SK-N-SH (cell line): ENCODE measurements at regions not wholly inside any gene's neighbourhood (a gene's known extent, or its start where the extent isn't known, plus 50 kb on each side); places are given as distances from the start of the nearest gene placed in this dataset.

Experiments
- CTCF ChIA-PET: fragments of 300-600, 350-600 bp; formaldehyde crosslinking; extraction: SDS; loops from one replicate; lab custom pipeline; 2021; lab: Yijun Ruan, JAX
- POLR2A ChIA-PET: fragments of 350-600 bp; sonication (Branson Sonifier 250); formaldehyde crosslinking; extraction: SDS; loops from one replicate; lab custom pipeline; 2020; ENCODE audit warnings: antibody characterized with exemption, inconsistent platforms; lab: Yijun Ruan, JAX
- DNase-seq: peaks from one replicate; pipeline ENCODE4 v3.0.0; 2012
- H2AFZ ChIP-seq: fragments of 200-600 bp; sonication (generic); 2 replicates; pipeline ENCODE4 v1.8.1; 2016; ENCODE audit warnings: antibody characterized with exemption, mild to moderate bottlenecking, low read depth
- H3F3A ChIP-seq: fragments of 200-600 bp; sonication (generic); replicated peaks from 2 replicates; pipeline ENCODE3; 2016; ENCODE audit warnings: antibody characterized with exemption, mild to moderate bottlenecking; ENCODE audit not compliant: insufficient read depth
- H3K27ac ChIP-seq, 2 experiments: fragments of 200-500 bp in 1 of 2; fragments of 200-600 bp in 1 of 2; sonication (Bioruptor generic) in 1 of 2; sonication (generic), shearing (Covaris generic) in 1 of 2; 2 replicates each; pipeline versions ENCODE4 v1.5.1 to v1.6.1; 2014 to 2016; ENCODE audit warnings: low read depth in 2 of 2, inconsistent platforms in 1 of 2, low read length in 1 of 2, mild to moderate bottlenecking in 1 of 2, mixed read lengths in 1 of 2
- H3K27me3 ChIP-seq: fragments of 200-600 bp; sonication (generic), shearing (Covaris generic); 2 replicates; pipeline ENCODE4 v1.6.1; 2016; ENCODE audit warnings: mixed run types; ENCODE audit not compliant: insufficient read depth
- H3K36me3 ChIP-seq, 2 experiments: fragments of 200-500 bp in 1 of 2; fragments of 200-600 bp in 1 of 2; sonication (Bioruptor generic) in 1 of 2; sonication (generic) in 1 of 2; replicated peaks in 1 of 2; 2 replicates each; pipeline versions ENCODE3 to v1.5.1; 2014 to 2016; ENCODE audit warnings: low read length in 1 of 2, mild to moderate bottlenecking in 1 of 2; ENCODE audit not compliant: insufficient read depth in 2 of 2, control insufficient read depth in 1 of 2
- H3K4me1 ChIP-seq, 2 experiments: fragments of 200-500 bp in 1 of 2; fragments of 200-600 bp in 1 of 2; sonication (Bioruptor generic) in 1 of 2; sonication (generic), shearing (Covaris generic) in 1 of 2; 2 replicates each; pipeline versions ENCODE4 v1.5.1 to v1.6.1; 2014 to 2016; ENCODE audit warnings: low read depth in 1 of 2, low read length in 1 of 2, mixed run types in 1 of 2; ENCODE audit not compliant: insufficient read depth in 2 of 2, control insufficient read depth in 1 of 2
- H3K4me2 ChIP-seq: fragments of 200-600 bp; sonication (generic), shearing (Covaris generic); 2 replicates; pipeline ENCODE4 v1.6.1; 2017; ENCODE audit warnings: mixed run types
- H3K4me3 ChIP-seq, 2 experiments: fragments of 200-500 bp in 1 of 2; fragments of 200-600 bp in 1 of 2; sonication (Bioruptor generic) in 1 of 2; sonication (generic), shearing (Covaris generic) in 1 of 2; 2 replicates each; pipeline versions ENCODE4 v1.5.1 to v1.8.1; 2014 to 2016; ENCODE audit warnings: low read depth in 2 of 2, inconsistent platforms in 1 of 2, low read length in 1 of 2, mild to moderate bottlenecking in 1 of 2, mixed read lengths in 1 of 2, moderate library complexity in 1 of 2
- H3K79me2 ChIP-seq: fragments of 200-600 bp; sonication (generic); 2 replicates; pipeline ENCODE4 v1.8.1; 2017; ENCODE audit warnings: mild to moderate bottlenecking; ENCODE audit not compliant: insufficient read depth
- H3K9ac ChIP-seq: fragments of 200-600 bp; sonication (generic); 2 replicates; pipeline ENCODE4 v1.6.1; 2017; ENCODE audit warnings: mixed run types
- H3K9me2 ChIP-seq: fragments of 200-600 bp; sonication (generic); 2 replicates; pipeline ENCODE4 v1.6.1; 2017; ENCODE audit warnings: mixed run types
- H3K9me3 ChIP-seq: fragments of 200-600 bp; sonication (generic); 2 replicates; pipeline ENCODE4 v1.6.1; 2017; ENCODE audit warnings: mixed run types, mild to moderate bottlenecking, moderate library complexity
- H4K20me1 ChIP-seq: fragments of 200-600 bp; sonication (generic); 2 replicates; pipeline ENCODE4 v1.6.1; 2017; ENCODE audit warnings: mild to moderate bottlenecking, mixed run types; ENCODE audit not compliant: insufficient read depth
- ELF1 ChIP-seq: IDR thresholded peaks from 2 replicates; pipeline ENCODE4 v1.4.0; 2012
- EP300 ChIP-seq, 2 experiments: IDR thresholded peaks; 2 replicates each; pipeline versions ENCODE4 v1.4.0 to v1.6.1; 2012; ENCODE audit warnings: borderline replicate concordance in 1 of 2, low read depth in 1 of 2, low read length in 1 of 2
- EZH2phosphoT487 ChIP-seq: fragments of 200-600 bp; sonication (generic); IDR thresholded peaks from 2 replicates; pipeline ENCODE4 v1.6.1; 2017; ENCODE audit warnings: low read depth, mixed run types, mild to moderate bottlenecking, antibody characterized with exemption, moderate library complexity, borderline replicate concordance
- GABPA ChIP-seq: IDR thresholded peaks from 2 replicates; pipeline ENCODE4 v1.4.0; 2012; ENCODE audit warnings: low read depth, mild to moderate bottlenecking
- JUND ChIP-seq: IDR thresholded peaks from 2 replicates; pipeline ENCODE4 v1.4.0; 2012
- MXI1 ChIP-seq: IDR thresholded peaks from 2 replicates; pipeline ENCODE4 v1.6.1; 2012; ENCODE audit warnings: mild to moderate bottlenecking, low read depth, low read length, improper control_type of control experiment
- NFIC ChIP-seq: IDR thresholded peaks from 2 replicates; pipeline ENCODE4 v1.4.0; 2012; ENCODE audit warnings: borderline replicate concordance
- PBX3 ChIP-seq: IDR thresholded peaks from 2 replicates; pipeline ENCODE4; 2012
- REST ChIP-seq: IDR thresholded peaks from 2 replicates; pipeline ENCODE4 v1.6.1; 2012; ENCODE audit warnings: mild to moderate bottlenecking, low read depth, low read length, moderate library complexity
- RFX5 ChIP-seq: IDR thresholded peaks from 2 replicates; pipeline ENCODE4 v1.6.1; 2012; ENCODE audit warnings: mild to moderate bottlenecking, improper control_type of control experiment, low read length
- RXRA ChIP-seq: IDR thresholded peaks from 2 replicates; pipeline ENCODE4 v1.4.0; 2012; ENCODE audit warnings: low read depth, mild to moderate bottlenecking, borderline replicate concordance
- SIN3A ChIP-seq: IDR thresholded peaks from 2 replicates; pipeline ENCODE4 v1.6.1; 2012; ENCODE audit warnings: low read depth, mild to moderate bottlenecking, low read length, moderate library complexity, borderline replicate concordance
- SMC3 ChIP-seq: IDR thresholded peaks from 2 replicates; pipeline ENCODE4 v1.6.1; 2012; ENCODE audit warnings: low read depth, low read length, improper control_type of control experiment
- TCF12 ChIP-seq: IDR thresholded peaks from 2 replicates; pipeline ENCODE4 v1.4.0; 2012
- TEAD4 ChIP-seq: IDR thresholded peaks from 2 replicates; pipeline ENCODE4 v1.4.0; 2012; ENCODE audit warnings: mild to moderate bottlenecking, borderline replicate concordance; ENCODE audit not compliant: insufficient read depth
- USF2 ChIP-seq: fragments of 150-350 bp; IDR thresholded peaks from 2 replicates; pipeline ENCODE4 v1.6.1; 2017; ENCODE audit warnings: antibody characterized with exemption, low read length, low read depth, borderline replicate concordance
- ZBTB33 ChIP-seq: IDR thresholded peaks from 2 replicates; pipeline ENCODE4 v1.4.0; 2012; ENCODE audit warnings: low read depth, borderline replicate concordance

GRCh38 chr3:94401466-94401865 lies 338.6 kb downstream of the NSUN3 start:
- no peak for DNase-seq
- no peaks in the 10 kb centered on the region for H3K27me3 ChIP-seq
- no peaks in the 10 kb centered on the region for H3K4me1 ChIP-seq
- no peak overlapping the region for H3K4me2 ChIP-seq
- H3F3A ChIP-seq: no peaks in the 10 kb centered on the region
- H2AFZ ChIP-seq: no peak overlapping the region
- CTCF ChIA-PET: no interaction called here
- no peaks in the 10 kb centered on the region for H3K9me2 ChIP-seq
- no peaks in the 10 kb centered on the region for H4K20me1 ChIP-seq
- TF ChIP-seq ZBTB33: no peak
- no peak for TF ChIP-seq EP300 (IDR thresholded peaks at IDR 0.05; ENCODE audit: borderline replicate concordance in 1 of 2, low read depth in 1 of 2, low read length in 1 of 2)
- no peak for TF ChIP-seq TEAD4
- TF ChIP-seq EZH2phosphoT487: no peak
- no peak for TF ChIP-seq PBX3
- no peak for TF ChIP-seq ELF1
- no peak for TF ChIP-seq REST
- no peak for TF ChIP-seq GABPA
- TF ChIP-seq MXI1: no peak
- no peak for TF ChIP-seq NFIC
- TF ChIP-seq RFX5: no peak
- no peak for TF ChIP-seq USF2
- TF ChIP-seq JUND: no peak
- TF ChIP-seq TCF12: no peak
- TF ChIP-seq RXRA: no peak
- no peak for TF ChIP-seq SMC3
- no peak for TF ChIP-seq SIN3A
- TF ChIP-seq, all 33 proteins: peak for 0
- no peak overlapping the region for H3K9ac ChIP-seq
- H3K79me2 ChIP-seq: no peaks in the 10 kb centered on the region
- no peaks in the 10 kb centered on the region for H3K9me3 ChIP-seq
- no peak overlapping the region for H3K4me3 ChIP-seq
- no peak overlapping the region for H3K27ac ChIP-seq
- H3K36me3 ChIP-seq: no peaks in the 10 kb centered on the region
- POLR2A ChIA-PET: no interaction called here
